ENCODE measurements at regions not wholly inside any gene's neighbourhood (a gene's known extent, or its start where the extent isn't known, plus 50 kb on each side); places are given as distances from the start of the nearest gene placed in this dataset.

DNA sequence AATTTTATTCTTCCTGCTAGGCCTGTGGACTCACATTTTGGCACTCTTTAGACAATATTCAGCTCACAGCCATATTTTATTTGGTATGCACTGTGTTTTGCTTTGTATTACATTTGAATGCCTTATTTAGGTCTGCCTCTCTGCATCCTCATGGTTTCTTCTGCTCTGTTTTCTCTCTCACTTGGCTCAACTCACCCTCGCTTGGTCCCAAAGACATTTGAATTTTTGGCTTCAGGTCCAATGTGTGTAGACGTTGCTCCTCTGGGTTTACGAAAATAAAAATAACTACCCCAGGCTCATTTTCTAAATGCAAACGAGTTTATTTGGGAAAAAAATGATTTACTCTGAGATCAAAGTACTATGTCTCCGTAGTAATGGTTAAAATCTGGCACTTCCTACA is 91.1 kb upstream of the REG3A start:
- H4K8ac ChIP-seq (ENCODE audit: low read depth, low read length) = no peak overlapping the region
- H3K27me3 ChIP-seq (ENCODE audit: insufficient read depth, low read length) = no peaks in the 10 kb centered on the region
- H4K91ac ChIP-seq (ENCODE audit: low read depth, low read length) = no peak overlapping the region
- H3K36me3 ChIP-seq (ENCODE audit: control insufficient read depth in 1 of 2, insufficient read depth in 2 of 2, low read length in 2 of 2) = no peaks in the 10 kb centered on the region
- H3K79me1 ChIP-seq (ENCODE audit: low read length) = no peaks in the 10 kb centered on the region
- no peak overlapping the region for H3K4ac ChIP-seq (ENCODE audit: low read depth, low read length)
- H3K18ac ChIP-seq (ENCODE audit: low read length) = no peak overlapping the region
- H3K4me1 ChIP-seq (ENCODE audit: control insufficient read depth in 1 of 2, insufficient read depth in 2 of 2, low read length in 2 of 2) = no peaks in the 10 kb centered on the region
- H2AFZ ChIP-seq (ENCODE audit: insufficient read depth, low read length, poor library complexity) = no peak overlapping the region
- no peak overlapping the region for H2BK5ac ChIP-seq (ENCODE audit: low read depth, low read length, poor library complexity)
- no peak overlapping the region for H3K4me3 ChIP-seq (ENCODE audit: low read depth, low read length)
- DNase-seq = no peak
- H3K9me3 ChIP-seq (ENCODE audit: insufficient read depth, low read depth, low read length) = no peaks in the 10 kb centered on the region
- no peak overlapping the region for H3K4me2 ChIP-seq (ENCODE audit: low read length)
- H3K79me2 ChIP-seq (ENCODE audit: control insufficient read depth, insufficient read depth, low read length, poor library complexity) = no peaks in the 10 kb centered on the region
- H2BK12ac ChIP-seq (ENCODE audit: low read length) = no peak overlapping the region
- H3K23ac ChIP-seq (ENCODE audit: low read length) = no peak overlapping the region
- WGBS (ENCODE audit: extremely low coverage, insufficient coverage, insufficient read length) = no CpG with 5 or more reads among the region's 5 CpGs
- H4K12ac ChIP-seq (ENCODE audit: low read depth, low read length) = no peak overlapping the region
- no peak overlapping the region for H3K14ac ChIP-seq (ENCODE audit: low read length)
- H2BK120ac ChIP-seq (ENCODE audit: insufficient read depth, low read length, poor library complexity) = no peak overlapping the region
- no peak overlapping the region for H3K27ac ChIP-seq (ENCODE audit: low read depth, low read length)
- H3K9ac ChIP-seq (ENCODE audit: low read length) = no peak overlapping the region
- no peak overlapping the region for H2AK5ac ChIP-seq (ENCODE audit: low read length)

DNA sequence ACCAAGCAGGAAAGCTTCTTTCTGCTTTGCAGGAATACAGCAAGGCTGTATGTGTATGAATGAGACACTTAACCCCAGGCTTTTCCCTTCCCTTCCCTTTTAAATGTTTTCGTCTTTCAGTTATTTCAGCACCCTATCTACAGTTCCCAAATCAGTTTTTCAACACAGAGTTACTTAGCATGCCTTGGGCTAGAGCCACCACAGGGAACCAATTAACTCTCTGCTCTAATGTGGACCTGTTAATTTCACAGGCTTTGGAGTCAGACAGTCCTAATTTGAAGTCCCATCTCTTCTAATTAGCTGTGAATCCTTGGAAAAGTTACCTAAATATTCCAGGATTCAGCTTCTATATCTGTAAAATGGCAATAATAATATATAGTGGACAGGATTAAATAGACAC is 89.2 kb upstream of the REG3A start:
- Histone ChIP-seq H3K4ac (ENCODE audit: low read depth, low read length) (no peak overlapping the region), H3K36me3 (ENCODE audit: control insufficient read depth in 1 of 2, insufficient read depth in 2 of 2, low read length in 2 of 2) (no peaks in the 10 kb centered on the region), H2BK120ac (ENCODE audit: insufficient read depth, low read length, poor library complexity) (no peak overlapping the region), H3K18ac (ENCODE audit: low read length) (no peak overlapping the region), H3K79me1 (ENCODE audit: low read length) (no peaks in the 10 kb centered on the region), H3K79me2 (ENCODE audit: control insufficient read depth, insufficient read depth, low read length, poor library complexity) (no peaks in the 10 kb centered on the region), H2AK5ac (ENCODE audit: low read length) (no peak overlapping the region), H2BK12ac (ENCODE audit: low read length) (no peak overlapping the region), H3K4me1 (ENCODE audit: control insufficient read depth in 1 of 2, insufficient read depth in 2 of 2, low read length in 2 of 2) (no peaks in the 10 kb centered on the region), H3K9ac (ENCODE audit: low read length) (no peak overlapping the region), H2AFZ (ENCODE audit: insufficient read depth, low read length, poor library complexity) (no peak overlapping the region), H3K4me3 (ENCODE audit: low read depth, low read length) (no peak overlapping the region), H3K23ac (ENCODE audit: low read length) (no peak overlapping the region), H3K27ac (ENCODE audit: low read depth, low read length) (no peak overlapping the region), H3K27me3 (ENCODE audit: insufficient read depth, low read length) (no peaks in the 10 kb centered on the region), H4K91ac (ENCODE audit: low read depth, low read length) (no peak overlapping the region), H3K4me2 (ENCODE audit: low read length) (no peak overlapping the region), H4K8ac (ENCODE audit: low read depth, low read length) (no peak overlapping the region), H2BK5ac (ENCODE audit: low read depth, low read length, poor library complexity) (no peak overlapping the region), H3K9me3 (ENCODE audit: insufficient read depth, low read depth, low read length) (no peaks in the 10 kb centered on the region), H4K12ac (ENCODE audit: low read depth, low read length) (no peak overlapping the region), H3K14ac (ENCODE audit: low read length) (no peak overlapping the region)
- WGBS (ENCODE audit: extremely low coverage, insufficient coverage, insufficient read length) = no CpG with 5 or more reads among the region's 1 CpG
- no peak for DNase-seq

GRCh38 chr2:79235135-79235534 is 75.6 kb upstream of the REG3A start:
- Histone ChIP-seq H3K18ac (ENCODE audit: low read length) (no peak overlapping the region), H2BK5ac (ENCODE audit: low read depth, low read length, poor library complexity) (no peak overlapping the region), H2BK12ac (ENCODE audit: low read length) (no peak overlapping the region), H2AFZ (ENCODE audit: insufficient read depth, low read length, poor library complexity) (no peak overlapping the region), H3K23ac (ENCODE audit: low read length) (no peak overlapping the region), H4K8ac (ENCODE audit: low read depth, low read length) (no peak overlapping the region), H4K91ac (ENCODE audit: low read depth, low read length) (no peak overlapping the region), H3K79me1 (ENCODE audit: low read length) (no peaks in the 10 kb centered on the region), H3K36me3 (ENCODE audit: control insufficient read depth in 1 of 2, insufficient read depth in 2 of 2, low read length in 2 of 2) (no peaks in the 10 kb centered on the region), H3K4me2 (ENCODE audit: low read length) (no peak overlapping the region), H2AK5ac (ENCODE audit: low read length) (no peak overlapping the region), H3K27ac (ENCODE audit: low read depth, low read length) (no peak overlapping the region), H4K12ac (ENCODE audit: low read depth, low read length) (no peak overlapping the region), H3K9me3 (ENCODE audit: insufficient read depth, low read depth, low read length) (peaks cover under 1% of the 10 kb centered on the region), H3K4me1 (ENCODE audit: control insufficient read depth in 1 of 2, insufficient read depth in 2 of 2, low read length in 2 of 2) (no peaks in the 10 kb centered on the region), H3K9ac (ENCODE audit: low read length) (no peak overlapping the region), H2BK120ac (ENCODE audit: insufficient read depth, low read length, poor library complexity) (no peak overlapping the region), H3K4me3 (ENCODE audit: low read depth, low read length) (no peak overlapping the region), H3K27me3 (ENCODE audit: insufficient read depth, low read length) (no peaks in the 10 kb centered on the region), H3K79me2 (ENCODE audit: control insufficient read depth, insufficient read depth, low read length, poor library complexity) (no peaks in the 10 kb centered on the region), H3K4ac (ENCODE audit: low read depth, low read length) (no peak overlapping the region), H3K14ac (ENCODE audit: low read length) (no peak overlapping the region)
- no CpG with 5 or more reads among the region's 2 CpGs for WGBS (ENCODE audit: extremely low coverage, insufficient coverage, insufficient read length)
- no peak for DNase-seq

- Histone ChIP-seq H2BK12ac (ENCODE audit: low read length) (no peak overlapping the region), H3K79me1 (ENCODE audit: low read length) (no peaks in the 10 kb centered on the region), H4K12ac (ENCODE audit: low read depth, low read length) (no peak overlapping the region), H4K8ac (ENCODE audit: low read depth, low read length) (no peak overlapping the region), H3K4me2 (ENCODE audit: low read length) (no peak overlapping the region), H3K4me1 (ENCODE audit: control insufficient read depth in 1 of 2, insufficient read depth in 2 of 2, low read length in 2 of 2) (no peaks in the 10 kb centered on the region), H3K27me3 (ENCODE audit: insufficient read depth, low read length) (no peaks in the 10 kb centered on the region), H3K4ac (ENCODE audit: low read depth, low read length) (no peak overlapping the region), H3K4me3 (ENCODE audit: low read depth, low read length) (no peak overlapping the region), H2BK5ac (ENCODE audit: low read depth, low read length, poor library complexity) (no peak overlapping the region), H3K14ac (ENCODE audit: low read length) (no peak overlapping the region), H3K79me2 (ENCODE audit: control insufficient read depth, insufficient read depth, low read length, poor library complexity) (no peaks in the 10 kb centered on the region), H3K27ac (ENCODE audit: low read depth, low read length) (no peak overlapping the region), H3K9me3 (ENCODE audit: insufficient read depth, low read depth, low read length) (no peaks in the 10 kb centered on the region), H2BK120ac (ENCODE audit: insufficient read depth, low read length, poor library complexity) (no peak overlapping the region), H3K9ac (ENCODE audit: low read length) (no peak overlapping the region), H3K18ac (ENCODE audit: low read length) (no peak overlapping the region), H4K91ac (ENCODE audit: low read depth, low read length) (no peak overlapping the region), H2AK5ac (ENCODE audit: low read length) (no peak overlapping the region), H3K23ac (ENCODE audit: low read length) (no peak overlapping the region), H2AFZ (ENCODE audit: insufficient read depth, low read length, poor library complexity) (no peak overlapping the region), H3K36me3 (ENCODE audit: control insufficient read depth in 1 of 2, insufficient read depth in 2 of 2, low read length in 2 of 2) (no peaks in the 10 kb centered on the region)
- DNase-seq = peak in 1 of 2 donors; percentile 13
Measured at GRCh38 chr2:79223539-79223938, 64.0 kb upstream of the REG3A start.

Measured in trophoblast cell (in vitro differentiated cells and primary cell).